ENCODE measurements at regions not wholly inside any gene's neighbourhood (a gene's known extent, or its start where the extent isn't known, plus 50 kb on each side); places are given as distances from the start of the nearest gene placed in this dataset.

DNA sequence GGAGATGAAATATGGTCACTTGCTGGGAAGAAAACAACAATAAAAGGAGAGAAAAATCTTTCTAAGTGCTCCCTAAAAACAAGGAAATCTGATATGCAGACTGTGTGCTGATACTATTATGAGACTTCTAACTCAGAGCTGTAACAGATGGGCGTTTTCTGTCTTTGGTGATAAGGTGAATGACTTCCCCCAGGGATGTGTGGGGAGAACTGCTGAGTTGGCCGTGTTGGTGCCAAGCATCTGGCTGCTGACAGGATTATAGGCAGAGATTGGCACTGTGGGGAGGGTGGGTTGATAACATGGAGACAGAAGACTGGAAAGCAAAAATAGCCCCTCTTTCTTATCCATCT lies 438.5 kb upstream of the PLXNA2 start:
- no peaks in the 10 kb centered on the region for H3K36me3 ChIP-seq (ENCODE audit: control insufficient read depth in 1 of 2, insufficient read depth in 2 of 2, low read depth in 1 of 2, low read length in 2 of 2)
- H2BK12ac ChIP-seq (ENCODE audit: low read length in 2 of 2): no peak overlapping the region
- H3K27ac ChIP-seq (ENCODE audit: low read length, poor library complexity, severe bottlenecking): no peak overlapping the region
- H3K18ac ChIP-seq (ENCODE audit: low read depth in 1 of 2, low read length in 2 of 2): no peak overlapping the region
- H2AFZ ChIP-seq (ENCODE audit: low read depth, low read length): no peak overlapping the region
- H2AK5ac ChIP-seq (ENCODE audit: low read length, severe bottlenecking): no peak overlapping the region
- H3K9ac ChIP-seq (ENCODE audit: low read length): no peak overlapping the region
- DNase-seq: no peak
- H3K9me3 ChIP-seq (ENCODE audit: control insufficient read depth, low read length): no peaks in the 10 kb centered on the region
- H2BK5ac ChIP-seq (ENCODE audit: low read depth, low read length, poor library complexity, severe bottlenecking): no peak overlapping the region
- WGBS: 63% methylated on average over 2 of the region's 2 CpGs
- no peak overlapping the region for H3K4me3 ChIP-seq (ENCODE audit: insufficient read depth in 1 of 2, low read depth in 1 of 2, low read length in 2 of 2)
- H3K23ac ChIP-seq (ENCODE audit: low read length in 2 of 2): no peak overlapping the region
- H4K8ac ChIP-seq (ENCODE audit: low read length): no peak overlapping the region
- no peak overlapping the region for H2BK120ac ChIP-seq (ENCODE audit: low read depth, low read length)
- no peak overlapping the region for H2BK15ac ChIP-seq (ENCODE audit: low read depth, poor library complexity, severe bottlenecking)
- no peaks in the 10 kb centered on the region for H3K27me3 ChIP-seq (ENCODE audit: control insufficient read depth in 1 of 2, insufficient read depth in 1 of 2, low read length in 2 of 2)
- no peak overlapping the region for H3K4ac ChIP-seq (ENCODE audit: low read depth in 1 of 2, low read length in 2 of 2)
- no peaks in the 10 kb centered on the region for H3K4me1 ChIP-seq (ENCODE audit: control insufficient read depth, insufficient read depth, low read depth, low read length)
- no peaks in the 10 kb centered on the region for H3K79me1 ChIP-seq (replicated peaks; ENCODE audit: low read length, poor library complexity, severe bottlenecking)
- H3K14ac ChIP-seq (ENCODE audit: low read length in 2 of 2): no peak overlapping the region
- no peak overlapping the region for H3K4me2 ChIP-seq (ENCODE audit: low read length, poor library complexity, severe bottlenecking)
- H4K91ac ChIP-seq (ENCODE audit: low read length): no peak overlapping the region

DNA sequence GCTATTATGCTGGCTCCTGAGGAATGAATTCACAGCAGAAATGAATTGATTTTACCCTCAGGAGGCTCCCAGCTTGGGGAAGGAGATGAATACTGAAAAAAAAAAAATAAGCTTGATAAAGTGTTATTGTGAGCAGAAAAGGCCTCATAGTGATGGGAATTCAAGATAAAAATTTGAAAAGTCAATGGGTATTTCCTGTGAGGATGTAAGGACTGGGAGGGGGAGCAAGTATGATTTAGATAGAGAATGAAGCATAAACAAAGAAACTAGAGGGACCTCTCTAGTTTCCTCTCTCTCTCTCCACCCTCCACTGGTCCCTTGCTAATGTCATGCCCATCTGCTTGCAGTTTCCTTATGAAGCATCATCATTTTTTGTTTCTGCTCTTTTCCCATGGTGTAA lies 439.0 kb upstream of the PLXNA2 start:
- no peak overlapping the region for H3K4me3 ChIP-seq (ENCODE audit: insufficient read depth in 1 of 2, low read depth in 1 of 2, low read length in 2 of 2)
- H3K36me3 ChIP-seq (ENCODE audit: control insufficient read depth in 1 of 2, insufficient read depth in 2 of 2, low read depth in 1 of 2, low read length in 2 of 2): no peaks in the 10 kb centered on the region
- H2AFZ ChIP-seq (ENCODE audit: low read depth, low read length): no peak overlapping the region
- no peak overlapping the region for H3K9ac ChIP-seq (ENCODE audit: low read length)
- no peak overlapping the region for H2AK5ac ChIP-seq (ENCODE audit: low read length, severe bottlenecking)
- no peaks in the 10 kb centered on the region for H3K79me1 ChIP-seq (replicated peaks; ENCODE audit: low read length, poor library complexity, severe bottlenecking)
- H3K9me3 ChIP-seq (ENCODE audit: control insufficient read depth, low read length): no peaks in the 10 kb centered on the region
- no peaks in the 10 kb centered on the region for H3K27me3 ChIP-seq (ENCODE audit: control insufficient read depth in 1 of 2, insufficient read depth in 1 of 2, low read length in 2 of 2)
- H3K4me2 ChIP-seq (ENCODE audit: low read length, poor library complexity, severe bottlenecking): no peak overlapping the region
- no peak overlapping the region for H2BK120ac ChIP-seq (ENCODE audit: low read depth, low read length)
- no peak overlapping the region for H2BK15ac ChIP-seq (ENCODE audit: low read depth, poor library complexity, severe bottlenecking)
- H2BK12ac ChIP-seq (ENCODE audit: low read length in 2 of 2): no peak overlapping the region
- no peak overlapping the region for H3K4ac ChIP-seq (ENCODE audit: low read depth in 1 of 2, low read length in 2 of 2)
- no peak overlapping the region for H2BK5ac ChIP-seq (ENCODE audit: low read depth, low read length, poor library complexity, severe bottlenecking)
- no peak overlapping the region for H3K27ac ChIP-seq (ENCODE audit: low read length, poor library complexity, severe bottlenecking)
- no peaks in the 10 kb centered on the region for H3K4me1 ChIP-seq (ENCODE audit: control insufficient read depth, insufficient read depth, low read depth, low read length)
- H3K18ac ChIP-seq (ENCODE audit: low read depth in 1 of 2, low read length in 2 of 2): no peak overlapping the region
- H3K14ac ChIP-seq (ENCODE audit: low read length in 2 of 2): no peak overlapping the region
- H4K91ac ChIP-seq (ENCODE audit: low read length): no peak overlapping the region
- no peak overlapping the region for H4K8ac ChIP-seq (ENCODE audit: low read length)
- no peak overlapping the region for H3K23ac ChIP-seq (ENCODE audit: low read length in 2 of 2)
- no peak for DNase-seq

DNA sequence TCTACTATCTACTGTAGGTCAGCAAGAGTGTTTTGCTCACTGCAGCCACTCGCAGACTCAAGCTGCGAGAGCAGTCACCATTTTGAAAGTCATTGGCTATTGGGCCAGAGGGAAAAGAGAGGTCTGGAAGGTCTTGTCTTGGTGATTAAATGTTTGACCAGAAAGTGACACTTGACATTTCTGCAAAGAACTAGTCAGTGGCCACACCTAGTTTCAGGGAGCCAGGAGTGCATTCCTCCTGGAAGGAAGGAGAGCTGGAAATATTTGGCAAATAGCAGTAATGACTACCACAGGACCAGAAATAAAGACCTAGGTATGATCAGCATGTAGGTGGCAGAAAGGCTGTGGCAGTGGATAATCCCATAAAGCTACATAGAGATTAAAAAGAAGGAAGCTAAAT lies 440.0 kb upstream of the PLXNA2 start:
- Histone ChIP-seq H3K23ac (ENCODE audit: low read length in 2 of 2) (no peak overlapping the region), H2BK120ac (ENCODE audit: low read depth, low read length) (no peak overlapping the region), H3K9me3 (ENCODE audit: control insufficient read depth, low read length) (no peaks in the 10 kb centered on the region), H2BK15ac (ENCODE audit: low read depth, poor library complexity, severe bottlenecking) (no peak overlapping the region), H3K79me1 (replicated peaks; ENCODE audit: low read length, poor library complexity, severe bottlenecking) (no peaks in the 10 kb centered on the region), H3K9ac (ENCODE audit: low read length) (no peak overlapping the region), H2BK12ac (ENCODE audit: low read length in 2 of 2) (no peak overlapping the region), H2AK5ac (ENCODE audit: low read length, severe bottlenecking) (no peak overlapping the region), H4K91ac (ENCODE audit: low read length) (no peak overlapping the region), H4K8ac (ENCODE audit: low read length) (no peak overlapping the region), H3K4me2 (ENCODE audit: low read length, poor library complexity, severe bottlenecking) (no peak overlapping the region), H3K27me3 (ENCODE audit: control insufficient read depth in 1 of 2, insufficient read depth in 1 of 2, low read length in 2 of 2) (no peaks in the 10 kb centered on the region), H2AFZ (ENCODE audit: low read depth, low read length) (no peak overlapping the region), H3K27ac (ENCODE audit: low read length, poor library complexity, severe bottlenecking) (no peak overlapping the region), H3K4me3 (ENCODE audit: insufficient read depth in 1 of 2, low read depth in 1 of 2, low read length in 2 of 2) (no peak overlapping the region), H3K4me1 (ENCODE audit: control insufficient read depth, insufficient read depth, low read depth, low read length) (no peaks in the 10 kb centered on the region), H3K36me3 (ENCODE audit: control insufficient read depth in 1 of 2, insufficient read depth in 2 of 2, low read depth in 1 of 2, low read length in 2 of 2) (no peaks in the 10 kb centered on the region), H3K4ac (ENCODE audit: low read depth in 1 of 2, low read length in 2 of 2) (no peak overlapping the region), H3K18ac (ENCODE audit: low read depth in 1 of 2, low read length in 2 of 2) (no peak overlapping the region), H3K14ac (ENCODE audit: low read length in 2 of 2) (no peak overlapping the region), H2BK5ac (ENCODE audit: low read depth, low read length, poor library complexity, severe bottlenecking) (no peak overlapping the region)
- no peak for DNase-seq
- WGBS: 97% methylated on average over 2 of the region's 2 CpGs

DNA sequence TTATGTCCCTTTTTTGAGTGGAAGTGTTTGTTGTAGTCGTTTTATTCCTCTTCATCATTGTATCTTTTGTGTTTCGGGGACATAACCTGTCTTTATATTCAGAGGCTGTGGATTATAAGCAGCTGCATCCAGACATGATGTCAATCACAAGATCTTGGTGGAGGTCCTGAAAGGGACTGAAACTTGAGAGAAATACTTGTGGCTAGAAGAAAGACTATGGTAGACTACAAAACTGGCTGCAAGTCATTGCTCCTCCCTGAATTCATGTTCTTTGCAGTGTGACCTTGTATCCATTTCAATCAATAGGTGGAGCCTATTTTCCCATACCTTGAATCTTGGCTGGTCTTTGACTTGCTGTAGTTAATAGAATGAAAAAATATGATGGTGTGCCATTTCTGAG lies 442.4 kb upstream of the PLXNA2 start:
- H4K91ac ChIP-seq (ENCODE audit: low read length): no peak overlapping the region
- H2BK12ac ChIP-seq (ENCODE audit: low read length in 2 of 2): no peak overlapping the region
- no peak overlapping the region for H3K4me2 ChIP-seq (ENCODE audit: low read length, poor library complexity, severe bottlenecking)
- H3K79me1 ChIP-seq (replicated peaks; ENCODE audit: low read length, poor library complexity, severe bottlenecking): no peaks in the 10 kb centered on the region
- H3K23ac ChIP-seq (ENCODE audit: low read length in 2 of 2): no peak overlapping the region
- H3K14ac ChIP-seq (ENCODE audit: low read length in 2 of 2): no peak overlapping the region
- H3K9ac ChIP-seq (ENCODE audit: low read length): no peak overlapping the region
- H3K18ac ChIP-seq (ENCODE audit: low read depth in 1 of 2, low read length in 2 of 2): no peak overlapping the region
- DNase-seq: no peak
- no peak overlapping the region for H3K4me3 ChIP-seq (ENCODE audit: insufficient read depth in 1 of 2, low read depth in 1 of 2, low read length in 2 of 2)
- no peak overlapping the region for H2BK15ac ChIP-seq (ENCODE audit: low read depth, poor library complexity, severe bottlenecking)
- H3K27ac ChIP-seq (ENCODE audit: low read length, poor library complexity, severe bottlenecking): no peak overlapping the region
- no peak overlapping the region for H2BK5ac ChIP-seq (ENCODE audit: low read depth, low read length, poor library complexity, severe bottlenecking)
- no peaks in the 10 kb centered on the region for H3K36me3 ChIP-seq (ENCODE audit: control insufficient read depth in 1 of 2, insufficient read depth in 2 of 2, low read depth in 1 of 2, low read length in 2 of 2)
- no peak overlapping the region for H3K4ac ChIP-seq (ENCODE audit: low read depth in 1 of 2, low read length in 2 of 2)
- no peaks in the 10 kb centered on the region for H3K9me3 ChIP-seq (ENCODE audit: control insufficient read depth, low read length)
- no peaks in the 10 kb centered on the region for H3K27me3 ChIP-seq (ENCODE audit: control insufficient read depth in 1 of 2, insufficient read depth in 1 of 2, low read length in 2 of 2)
- H2BK120ac ChIP-seq (ENCODE audit: low read depth, low read length): no peak overlapping the region
- no peaks in the 10 kb centered on the region for H3K4me1 ChIP-seq (ENCODE audit: control insufficient read depth, insufficient read depth, low read depth, low read length)
- H4K8ac ChIP-seq (ENCODE audit: low read length): no peak overlapping the region
- H2AK5ac ChIP-seq (ENCODE audit: low read length, severe bottlenecking): no peak overlapping the region
- WGBS: 60% methylated on average over 2 of the region's 2 CpGs
- H2AFZ ChIP-seq (ENCODE audit: low read depth, low read length): no peak overlapping the region

All from mesenchymal stem cell (in vitro differentiated cells and primary cell).